Mammary epithelial cell (primary cell): ENCODE measurements at regions not wholly inside any gene's neighbourhood (a gene's known extent, or its start where the extent isn't known, plus 50 kb on each side); places are given as distances from the start of the nearest gene placed in this dataset.

Experiments used
- CTCF ChIP-seq, 2 donors: IDR thresholded peaks in 1 of 2; conservative IDR thresholded peaks in 1 of 2; 2 replicates each; pipeline ENCODE4 v1.5.1; 2011 to 2012; ENCODE audit warnings: inconsistent platforms in 2 of 2, low read length in 2 of 2, mild to moderate bottlenecking in 2 of 2, control low read depth in 1 of 2, low read depth in 1 of 2; ENCODE audit not compliant: insufficient read depth in 1 of 2; ENCODE audit errors: extremely low read depth in 1 of 2
- EZH2 ChIP-seq: IDR thresholded peaks from 2 replicates; pipeline ENCODE4 v1.6.1; 2012; ENCODE audit warnings: low read length, inconsistent platforms, borderline replicate concordance

- TF ChIP-seq CTCF (conservative IDR thresholded peaks at IDR 0.05 in 1 of 2, IDR thresholded peaks at IDR 0.05 in 1 of 2; ENCODE audit: extremely low read depth in 1 of 2, insufficient read depth in 1 of 2, low read depth in 1 of 2, low read length in 2 of 2), result no peak
- no peak for TF ChIP-seq EZH2
These were observed 115.1 kb upstream of the STX18 start for GRCh38 chr4:4656977-4657376.
